KOPT-K1 (cell line): ENCODE measurements at regions not wholly inside any gene's neighbourhood (a gene's known extent, or its start where the extent isn't known, plus 50 kb on each side); places are given as distances from the start of the nearest gene placed in this dataset.
"Not testable (repeated sequence)": the region's sequence is repeated elsewhere in the genome, so short reads cannot be mapped to it uniquely, and the experiment has no call there.

Experiments used
- H3K27ac ChIP-seq: fragments of 200-600 bp; sonication (generic); 2 replicates; pipeline ENCODE4 v1.5.1; 2016; ENCODE audit warnings: antibody characterized with exemption, mild to moderate bottlenecking, low read depth, low read length; ENCODE audit not compliant: poor library complexity, severe bottlenecking
- H3K36me3 ChIP-seq: fragments of 200-600 bp; sonication (generic); 2 replicates; pipeline ENCODE4 v1.5.1; 2017; ENCODE audit warnings: antibody characterized with exemption, mild to moderate bottlenecking, low read length, moderate library complexity; ENCODE audit not compliant: insufficient read depth
- H3K9me3 ChIP-seq: fragments of 200-600 bp; sonication (generic); 2 replicates; pipeline ENCODE4 v1.5.1; 2017; ENCODE audit warnings: antibody characterized with exemption, low read length, mild to moderate bottlenecking; ENCODE audit not compliant: insufficient read depth, poor library complexity, severe bottlenecking

GRCh38 chr11:67840599-67840998 is 163.3 kb downstream of the UNC93B1 start:
- not testable (repeated sequence) for H3K36me3 ChIP-seq, H3K27ac ChIP-seq, H3K9me3 ChIP-seq

GRCh38 chr11:67830152-67830551 is 155.7 kb upstream of the ALDH3B2 start:
- H3K27ac ChIP-seq, H3K36me3 ChIP-seq, H3K9me3 ChIP-seq: not testable (repeated sequence)

- not testable (repeated sequence) for H3K27ac ChIP-seq, H3K9me3 ChIP-seq, H3K36me3 ChIP-seq
Observed at GRCh38 chr11:67826951-67827296, 152.5 kb upstream of the ALDH3B2 start.

- not testable (repeated sequence) for H3K9me3 ChIP-seq, H3K27ac ChIP-seq, H3K36me3 ChIP-seq
Observed at GRCh38 chr11:67826028-67826950, 151.9 kb upstream of the ALDH3B2 start.

GRCh38 chr11:67824861-67825260 is 150.4 kb upstream of the ALDH3B2 start:
- not testable (repeated sequence) for H3K27ac ChIP-seq, H3K9me3 ChIP-seq, H3K36me3 ChIP-seq

- no peak overlapping the region for H3K27ac ChIP-seq
- no peaks in the 10 kb centered on the region for H3K36me3 ChIP-seq
- H3K9me3 ChIP-seq, result no peaks in the 10 kb centered on the region
Observed at GRCh38 chr11:67820081-67820480, 145.7 kb upstream of the ALDH3B2 start.

GRCh38 chr11:67817558-67817957 is 143.1 kb upstream of the ALDH3B2 start:
- not testable (repeated sequence) for H3K27ac ChIP-seq, H3K36me3 ChIP-seq, H3K9me3 ChIP-seq

- not testable (repeated sequence) for H3K36me3 ChIP-seq, H3K27ac ChIP-seq, H3K9me3 ChIP-seq
Observed at GRCh38 chr11:67809301-67809700, 134.9 kb upstream of the ALDH3B2 start.

GRCh38 chr11:67807896-67808295 is 133.5 kb upstream of the ALDH3B2 start:
- not testable (repeated sequence) for H3K36me3 ChIP-seq, H3K27ac ChIP-seq, H3K9me3 ChIP-seq

GRCh38 chr11:67806728-67807235 is 132.4 kb upstream of the ALDH3B2 start:
- not testable (repeated sequence) for H3K36me3 ChIP-seq, H3K9me3 ChIP-seq, H3K27ac ChIP-seq

- not testable (repeated sequence) for H3K9me3 ChIP-seq, H3K27ac ChIP-seq
Observed at GRCh38 chr11:67806183-67806582, 131.8 kb upstream of the ALDH3B2 start.

GRCh38 chr11:67805253-67806126 is 131.1 kb upstream of the ALDH3B2 start:
- peak overlapping the region; percentile 71 for H3K27ac ChIP-seq
- not testable (repeated sequence) for H3K9me3 ChIP-seq

More at GRCh38 chr11:67806183-67806582, 131.8 kb upstream of the ALDH3B2 start:
- not testable (repeated sequence) for H3K36me3 ChIP-seq

GRCh38 chr11:67804435-67805252 is 130.2 kb upstream of the ALDH3B2 start:
- H3K27ac ChIP-seq, result peak overlapping the region; percentile 71

More at GRCh38 chr11:67805253-67806126, 131.1 kb upstream of the ALDH3B2 start:
- not testable (repeated sequence) for H3K36me3 ChIP-seq

GRCh38 chr11:67803519-67803918 is 129.1 kb upstream of the ALDH3B2 start:
- H3K27ac ChIP-seq, H3K9me3 ChIP-seq: not testable (repeated sequence)

More at GRCh38 chr11:67804435-67805252, 130.2 kb upstream of the ALDH3B2 start:
- not testable (repeated sequence) for H3K36me3 ChIP-seq, H3K9me3 ChIP-seq

GRCh38 chr11:67803055-67803454 is 128.6 kb upstream of the ALDH3B2 start:
- not testable (repeated sequence) for H3K27ac ChIP-seq, H3K36me3 ChIP-seq, H3K9me3 ChIP-seq

More at GRCh38 chr11:67803519-67803918, 129.1 kb upstream of the ALDH3B2 start:
- H3K36me3 ChIP-seq, result not testable (repeated sequence)
